Subcutaneous abdominal adipose tissue (tissue), 5 donors: ENCODE measurements at regions not wholly inside any gene's neighbourhood (a gene's known extent, or its start where the extent isn't known, plus 50 kb on each side); places are given as distances from the start of the nearest gene placed in this dataset.

Source experiments
- H3K27ac ChIP-seq: one replicate; pipeline ENCODE4 v1.7.0; 2013; ENCODE audit warnings: low read depth, mild to moderate bottlenecking, inconsistent platforms, low read length, moderate library complexity
- H3K27me3 ChIP-seq, 5 donors: one replicate each; pipeline ENCODE4 v1.7.0; 2013; ENCODE audit warnings: low read length in 5 of 5, inconsistent platforms in 1 of 5; ENCODE audit not compliant: control insufficient read depth in 5 of 5, insufficient read depth in 4 of 5
- H3K36me3 ChIP-seq, 5 donors: one replicate each; pipeline ENCODE4 v1.7.0; 2013; ENCODE audit warnings: low read length in 5 of 5; ENCODE audit not compliant: control insufficient read depth in 5 of 5, insufficient read depth in 5 of 5
- H3K4me1 ChIP-seq, 5 donors: one replicate each; pipeline ENCODE4 v1.7.0; 2013; ENCODE audit warnings: low read length in 5 of 5, mild to moderate bottlenecking in 3 of 5, moderate library complexity in 1 of 5; ENCODE audit not compliant: control insufficient read depth in 5 of 5, insufficient read depth in 5 of 5
- H3K4me3 ChIP-seq, 5 donors: one replicate each; pipeline ENCODE4 v1.7.0; 2013; ENCODE audit warnings: low read length in 5 of 5, low read depth in 1 of 5
- H3K9ac ChIP-seq, 5 donors: one replicate each; pipeline ENCODE4 v1.7.0; 2013; ENCODE audit warnings: low read length in 5 of 5, mild to moderate bottlenecking in 4 of 5, moderate library complexity in 3 of 5
- H3K9me3 ChIP-seq, 5 donors: one replicate each; pipeline ENCODE4 v1.7.0; 2013; ENCODE audit warnings: low read length in 5 of 5; ENCODE audit not compliant: control insufficient read depth in 5 of 5
- donor health status: healthy.
- donor health status: healthy.
- donor health status: healthy.
- donor health status: healthy.
- donor health status: healthy.

DNA sequence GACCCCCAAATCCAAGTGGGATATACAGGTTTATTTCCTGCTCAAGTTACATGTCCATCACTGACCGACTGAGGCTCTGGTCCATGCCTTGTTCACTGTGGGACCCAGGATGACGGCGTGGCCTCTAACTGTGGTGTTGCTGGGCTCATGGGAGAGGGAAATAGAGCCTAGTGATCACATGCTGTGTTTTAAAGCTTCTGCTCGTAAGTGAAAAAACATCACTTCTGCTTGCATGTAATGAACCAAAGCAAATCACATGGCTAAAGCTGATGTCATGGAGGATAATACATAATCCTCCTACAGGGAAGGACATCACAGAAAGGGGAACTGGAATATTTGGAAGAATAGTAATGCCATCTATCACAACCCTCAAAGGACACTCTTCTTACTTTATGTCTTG is 107.6 kb downstream of the FASLG start:
- no peaks in the 10 kb centered on the region for H3K9me3 ChIP-seq
- no peaks in the 10 kb centered on the region for H3K36me3 ChIP-seq
- H3K4me3 ChIP-seq: no peak overlapping the region
- peaks cover 0 to 3% (median 0%) of the 10 kb centered on the region in 5 donors for H3K27me3 ChIP-seq
- no peak overlapping the region for H3K27ac ChIP-seq
- H3K9ac ChIP-seq: no peak overlapping the region
- no peaks in the 10 kb centered on the region for H3K4me1 ChIP-seq

- no peak overlapping the region for H3K4me3 ChIP-seq
- no peaks in the 10 kb centered on the region for H3K4me1 ChIP-seq
- no peak overlapping the region for H3K9ac ChIP-seq
- no peaks in the 10 kb centered on the region for H3K9me3 ChIP-seq
- H3K36me3 ChIP-seq: no peaks in the 10 kb centered on the region
- no peak overlapping the region for H3K27ac ChIP-seq
- no peaks in the 10 kb centered on the region for H3K27me3 ChIP-seq
Observed at GRCh38 chr1:172770071-172770470, 111.2 kb downstream of the FASLG start.

DNA sequence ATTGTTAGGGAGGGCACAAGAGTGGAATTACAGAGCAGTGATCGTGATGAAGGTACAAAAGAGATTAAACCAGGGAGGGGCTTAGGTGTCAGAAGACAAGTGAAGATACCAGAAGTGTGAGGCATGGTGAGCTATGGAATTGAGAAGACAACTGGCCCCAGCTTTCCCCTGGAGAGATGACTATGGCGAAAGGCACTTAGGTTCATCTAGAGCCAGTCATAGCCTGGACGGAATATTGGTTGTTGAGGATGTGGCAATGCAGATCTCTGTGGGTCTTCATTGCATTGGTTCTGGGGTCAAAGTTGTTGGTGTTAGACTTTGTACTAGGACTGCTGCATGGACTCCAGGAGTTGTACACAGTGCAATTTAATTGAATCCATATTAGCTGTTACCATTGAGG is 115.7 kb downstream of the FASLG start:
- Histone ChIP-seq H3K36me3 (no peaks in the 10 kb centered on the region), H3K27ac (no peak overlapping the region), H3K9me3 (no peaks in the 10 kb centered on the region), H3K9ac (no peak overlapping the region), H3K4me3 (no peak overlapping the region), H3K27me3 (no peaks in the 10 kb centered on the region), H3K4me1 (no peaks in the 10 kb centered on the region)

DNA sequence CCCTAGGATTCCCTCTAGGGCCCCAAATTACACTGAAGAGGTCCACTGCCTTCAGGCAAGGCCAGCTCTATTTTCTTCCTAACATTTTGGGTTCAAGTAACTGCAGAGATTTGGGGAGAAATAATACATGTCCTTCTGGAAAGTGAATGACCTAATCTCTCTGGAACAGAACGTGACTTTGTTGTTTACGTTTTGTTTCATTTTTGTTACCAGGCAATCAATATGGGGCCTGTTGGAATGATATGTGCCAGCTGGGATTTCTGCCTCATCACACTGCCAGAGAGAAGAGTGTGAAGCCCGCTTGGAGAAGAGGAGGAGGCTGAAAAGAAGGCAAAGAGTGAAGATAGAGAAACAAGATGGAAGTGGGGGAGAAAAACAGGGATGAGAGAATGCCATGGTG is 116.7 kb downstream of the FASLG start:
- no peak overlapping the region for H3K27ac ChIP-seq
- H3K36me3 ChIP-seq: no peaks in the 10 kb centered on the region
- H3K27me3 ChIP-seq: no peaks in the 10 kb centered on the region
- no peaks in the 10 kb centered on the region for H3K9me3 ChIP-seq
- peak overlapping the region in 3 of 5 donors; percentile 16 to 28 (median 17) for H3K4me3 ChIP-seq
- no peak overlapping the region for H3K9ac ChIP-seq
- no peaks in the 10 kb centered on the region for H3K4me1 ChIP-seq

DNA sequence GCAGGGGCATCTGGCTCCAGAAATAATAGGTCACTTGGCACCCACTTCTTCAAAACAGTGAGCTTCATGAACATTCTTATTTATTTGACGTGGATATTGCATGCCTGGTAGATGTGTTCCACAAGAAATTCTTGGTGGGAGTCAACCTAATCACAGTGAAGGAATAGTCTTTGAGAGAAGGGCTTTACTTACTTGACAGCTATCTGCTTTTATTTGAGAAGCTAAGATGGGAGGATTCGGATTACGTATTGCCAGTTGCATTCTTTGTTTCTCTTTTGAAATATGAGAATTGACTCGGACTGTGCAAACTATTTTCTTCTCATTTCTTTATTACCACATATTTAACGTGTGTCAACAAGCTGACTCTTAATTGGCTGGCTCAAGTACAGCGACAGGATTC is 117.2 kb downstream of the FASLG start:
- Histone ChIP-seq H3K27ac (no peak overlapping the region), H3K27me3 (no peaks in the 10 kb centered on the region), H3K36me3 (no peaks in the 10 kb centered on the region), H3K4me3 (peak overlapping the region in 3 of 5 donors; percentile 16 to 28 (median 17)), H3K4me1 (no peaks in the 10 kb centered on the region), H3K9ac (no peak overlapping the region), H3K9me3 (no peaks in the 10 kb centered on the region)

DNA sequence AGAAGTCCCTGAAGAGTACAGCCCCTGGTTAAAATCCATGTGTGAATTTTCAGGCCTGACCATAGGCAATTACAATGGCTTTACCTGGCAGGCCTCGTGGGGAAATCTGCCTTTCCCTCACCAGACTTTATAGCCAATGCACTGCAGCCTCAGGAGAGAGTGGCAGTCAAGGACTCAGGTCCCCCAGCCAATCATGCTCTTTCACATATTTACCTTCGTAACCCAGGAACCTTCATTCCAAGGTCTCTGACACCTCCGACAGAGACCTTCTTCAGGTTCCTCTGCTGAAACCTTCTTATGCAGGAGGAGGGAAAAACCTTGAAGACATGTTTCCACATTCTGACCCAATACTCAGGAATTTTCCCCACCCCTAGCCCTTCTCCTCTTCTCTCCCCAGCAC is 118.9 kb downstream of the FASLG start:
- no peaks in the 10 kb centered on the region for H3K36me3 ChIP-seq
- no peak overlapping the region for H3K9ac ChIP-seq
- H3K27me3 ChIP-seq: no peaks in the 10 kb centered on the region
- H3K27ac ChIP-seq: no peak overlapping the region
- peaks cover 0 to 1% (median 0%) of the 10 kb centered on the region in 5 donors for H3K9me3 ChIP-seq
- no peak overlapping the region for H3K4me3 ChIP-seq
- H3K4me1 ChIP-seq: no peaks in the 10 kb centered on the region

- no peaks in the 10 kb centered on the region for H3K27me3 ChIP-seq
- no peak overlapping the region for H3K4me3 ChIP-seq
- H3K4me1 ChIP-seq: no peaks in the 10 kb centered on the region
- H3K9me3 ChIP-seq: peaks cover 0 to 5% (median 0%) of the 10 kb centered on the region in 5 donors
- H3K36me3 ChIP-seq: no peaks in the 10 kb centered on the region
- H3K9ac ChIP-seq: no peak overlapping the region
- no peak overlapping the region for H3K27ac ChIP-seq
Observed at GRCh38 chr1:172778456-172779455, 119.9 kb downstream of the FASLG start.

DNA sequence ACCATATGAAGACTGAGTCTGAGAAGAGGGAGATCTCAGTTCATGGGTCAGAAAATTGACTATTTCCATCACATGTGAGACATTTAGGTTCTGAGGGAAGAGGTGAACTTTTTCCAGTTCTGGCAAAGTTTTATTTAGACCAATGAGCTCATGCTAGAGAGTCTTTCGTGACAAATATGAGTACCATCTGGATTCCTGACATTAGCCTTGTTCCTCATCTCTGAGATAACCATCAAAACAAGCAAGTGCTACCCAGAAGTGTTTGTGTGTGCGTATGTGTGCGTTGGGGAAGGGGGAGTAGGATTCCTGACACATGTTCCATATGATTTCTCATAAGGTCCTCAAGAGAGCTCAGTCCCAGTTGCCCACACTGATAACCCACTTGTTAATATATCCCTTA is 120.6 kb downstream of the FASLG start:
- H3K4me1 ChIP-seq: no peaks in the 10 kb centered on the region
- no peak overlapping the region for H3K27ac ChIP-seq
- no peak overlapping the region for H3K9ac ChIP-seq
- H3K27me3 ChIP-seq: no peaks in the 10 kb centered on the region
- peaks cover 0 to 5% (median 0%) of the 10 kb centered on the region in 5 donors for H3K9me3 ChIP-seq
- no peaks in the 10 kb centered on the region for H3K36me3 ChIP-seq
- no peak overlapping the region for H3K4me3 ChIP-seq

DNA sequence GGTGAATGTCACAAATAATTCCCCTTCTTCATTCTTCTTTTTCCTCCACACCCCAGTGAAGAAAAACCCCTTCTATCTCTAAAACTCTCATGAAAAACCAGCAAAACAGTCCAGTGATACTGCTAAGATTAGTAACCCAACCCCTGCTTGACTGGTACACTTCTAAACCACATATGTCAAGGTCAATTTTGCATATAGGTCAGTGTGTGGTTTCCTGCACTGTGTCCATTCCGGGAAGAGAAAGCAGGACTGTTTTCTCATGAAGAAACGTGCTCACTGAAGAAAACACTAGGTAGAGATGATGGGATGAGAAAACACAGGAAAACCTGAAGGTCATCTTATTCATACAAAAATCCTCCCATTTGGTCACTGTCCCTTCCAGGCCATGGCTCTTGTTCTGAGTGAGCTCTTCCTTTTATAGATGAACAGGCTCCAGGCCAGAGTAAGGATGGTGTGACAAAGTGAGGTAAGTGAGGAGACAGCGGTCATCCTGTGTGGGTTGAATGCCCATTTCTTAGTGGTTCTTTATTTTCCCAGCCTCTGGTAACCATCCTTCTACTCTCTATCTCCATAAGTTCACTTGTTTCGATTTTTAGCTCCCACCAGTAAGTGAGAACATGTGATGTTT is 122.7 kb downstream of the FASLG start:
- Histone ChIP-seq H3K4me1 (no peaks in the 10 kb centered on the region), H3K27ac (no peak overlapping the region), H3K9ac (no peak overlapping the region), H3K36me3 (no peaks in the 10 kb centered on the region), H3K9me3 (peaks cover 0 to 5% (median 0%) of the 10 kb centered on the region in 5 donors), H3K27me3 (no peaks in the 10 kb centered on the region), H3K4me3 (no peak overlapping the region)

- Histone ChIP-seq H3K36me3 (no peaks in the 10 kb centered on the region), H3K9me3 (peaks cover 0 to 3% (median 0%) of the 10 kb centered on the region in 5 donors), H3K27ac (no peak overlapping the region), H3K27me3 (no peaks in the 10 kb centered on the region), H3K4me3 (no peak overlapping the region), H3K9ac (no peak overlapping the region), H3K4me1 (no peaks in the 10 kb centered on the region)
Observed at GRCh38 chr1:172789840-172790239, 130.9 kb downstream of the FASLG start.
